HG03095 (cell line): ENCODE measurements at regions not wholly inside any gene's neighbourhood (a gene's known extent, or its start where the extent isn't known, plus 50 kb on each side); places are given as distances from the start of the nearest gene placed in this dataset.
"Not testable (repeated sequence)": the region's sequence is repeated elsewhere in the genome, so short reads cannot be mapped to it uniquely, and the experiment has no call there.

Experiments
- ATAC-seq: cut with Tn5 transposase; IDR thresholded peaks from one replicate; pipeline ENCODE4 v1.9.1; 2021; ENCODE audit warnings: moderate library complexity; ENCODE audit not compliant: unreplicated experiment

DNA sequence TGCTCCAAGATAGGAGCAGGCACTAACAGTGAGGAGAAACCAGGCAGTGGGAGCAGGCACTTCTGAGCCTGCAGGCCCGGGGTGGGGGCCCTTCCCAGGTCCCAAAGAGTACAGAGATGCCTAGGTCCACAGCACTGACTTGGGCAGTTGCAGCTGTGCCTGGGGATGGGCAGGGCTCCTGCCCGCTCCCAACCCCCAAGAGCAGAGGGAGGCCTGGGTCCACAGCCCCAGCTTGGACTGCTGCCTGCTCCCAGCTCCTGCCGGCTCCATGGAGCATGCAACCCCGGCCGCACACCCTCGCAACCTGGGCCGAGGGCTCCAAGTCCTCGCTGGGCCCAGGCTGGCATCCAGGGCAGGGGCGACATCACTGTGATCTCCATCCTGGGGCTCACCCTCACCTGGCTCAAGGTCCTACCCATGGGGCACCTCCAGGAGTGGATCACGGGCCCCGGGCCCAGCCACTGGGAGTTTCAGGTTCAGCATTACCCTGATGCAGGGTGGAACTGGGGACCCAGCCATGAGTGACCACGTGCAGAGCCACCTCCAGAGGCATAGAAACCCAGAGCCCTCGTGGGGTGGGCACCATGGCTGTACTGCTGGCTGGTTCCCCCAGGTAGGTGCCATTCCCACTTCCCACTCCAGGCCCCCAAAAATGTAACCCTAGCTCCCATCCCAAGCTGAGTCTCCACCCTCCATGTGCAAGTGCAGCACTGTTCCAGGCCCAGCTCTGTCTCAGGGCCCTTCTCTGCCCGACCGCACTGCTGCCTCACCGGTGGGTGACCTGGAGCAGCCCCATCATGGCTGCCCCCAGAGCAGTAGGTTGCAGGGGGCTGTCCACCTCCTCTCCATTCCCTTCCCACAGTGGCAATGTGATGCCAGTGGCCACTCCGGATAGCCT, 325.6 kb downstream of the NR4A2 start:
- ATAC-seq = no peak

DNA sequence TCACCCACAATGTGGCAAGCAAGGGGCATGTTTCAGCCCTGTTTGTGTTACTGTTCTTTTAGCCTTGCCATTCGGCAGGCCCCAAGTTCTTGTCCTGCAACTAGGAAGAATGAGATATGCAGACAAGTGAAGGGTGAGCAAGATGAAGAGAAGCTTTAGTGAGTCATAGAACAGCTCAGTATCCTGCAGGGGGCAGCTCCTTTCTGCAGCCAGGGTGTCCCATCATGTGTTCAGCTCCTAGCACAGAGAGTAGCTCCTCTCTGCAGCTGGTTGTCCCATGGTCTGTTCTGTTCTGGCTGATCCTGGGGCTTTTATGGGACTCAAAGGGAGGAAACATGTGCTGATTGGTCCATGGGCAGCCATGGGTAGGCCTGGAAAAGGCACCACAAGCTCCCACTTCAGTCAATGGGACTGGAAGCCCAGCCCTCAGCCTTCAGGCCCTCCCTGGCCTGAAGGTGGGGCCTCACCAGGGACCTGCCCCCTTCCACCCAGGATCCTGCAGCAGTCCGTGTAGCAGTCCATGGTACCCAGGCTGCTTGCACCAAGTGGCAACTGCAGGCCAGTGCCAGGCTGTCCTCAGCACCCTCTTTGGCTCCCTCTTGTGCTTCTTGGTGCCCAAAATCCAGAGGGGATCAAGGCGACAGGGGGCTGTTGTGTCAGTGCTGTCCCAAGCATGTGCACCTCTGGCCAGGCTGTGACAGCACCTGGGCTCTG, 326.4 kb downstream of the NR4A2 start:
- no peak for ATAC-seq

DNA sequence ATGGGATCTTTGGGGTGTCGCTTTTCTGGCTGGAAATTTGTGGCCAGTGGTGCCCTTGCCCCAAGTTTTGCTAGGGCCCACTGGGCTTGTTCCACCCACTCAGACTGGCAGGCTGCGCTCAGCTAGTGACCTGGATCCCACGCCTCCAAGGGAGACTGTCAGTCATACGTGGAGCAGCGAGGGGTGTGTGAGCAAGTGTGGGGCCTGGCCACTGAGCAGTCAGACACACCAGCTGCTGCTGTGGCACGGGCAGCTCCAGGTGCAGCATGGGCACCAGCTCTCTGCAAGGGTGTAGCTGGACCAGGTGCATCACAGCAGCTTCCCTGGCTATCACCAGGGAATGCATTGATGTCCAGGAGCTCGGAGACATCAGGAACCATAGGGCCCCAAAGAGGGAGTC, 327.0 kb downstream of the NR4A2 start:
- no peak for ATAC-seq

DNA sequence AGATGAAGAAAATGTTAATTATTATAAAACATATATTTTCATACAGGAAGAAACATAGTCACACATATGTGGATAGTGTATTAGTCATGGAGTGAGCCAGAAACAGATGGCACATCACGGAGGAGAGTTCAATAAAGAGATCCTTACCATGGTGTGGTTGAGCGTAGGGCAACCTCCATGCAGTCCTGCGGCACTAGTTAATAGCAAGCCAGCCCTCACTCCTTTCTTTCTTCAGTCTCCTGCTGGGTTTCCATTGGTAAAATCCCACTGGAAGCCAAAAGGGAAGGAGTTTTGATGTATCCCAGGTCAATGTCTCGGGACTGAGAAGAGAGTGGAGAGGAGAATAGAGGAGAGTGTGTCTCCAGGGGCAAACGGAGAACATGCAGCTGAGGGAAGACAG, 328.1 kb downstream of the NR4A2 start:
- ATAC-seq = no peak

DNA sequence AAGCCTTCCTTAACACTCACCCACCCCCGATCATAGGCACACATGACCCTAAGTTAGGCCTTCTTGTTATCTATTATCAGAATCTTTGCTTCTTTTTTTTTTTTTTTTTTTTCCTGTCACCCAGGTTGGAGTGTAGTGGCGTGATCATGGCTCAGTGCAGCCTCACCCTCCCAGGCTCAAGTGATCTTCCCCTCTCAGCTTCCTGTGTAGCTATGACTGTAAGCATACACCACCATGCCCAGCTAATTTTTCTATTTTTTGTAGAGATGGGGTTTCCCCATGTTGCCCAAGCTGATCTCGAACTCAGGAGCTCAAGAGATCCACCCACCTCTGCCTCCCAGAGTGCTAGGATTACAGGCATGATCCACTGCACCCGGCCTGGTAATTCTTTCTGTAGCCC, 328.7 kb downstream of the NR4A2 start:
- ATAC-seq = no peak

DNA sequence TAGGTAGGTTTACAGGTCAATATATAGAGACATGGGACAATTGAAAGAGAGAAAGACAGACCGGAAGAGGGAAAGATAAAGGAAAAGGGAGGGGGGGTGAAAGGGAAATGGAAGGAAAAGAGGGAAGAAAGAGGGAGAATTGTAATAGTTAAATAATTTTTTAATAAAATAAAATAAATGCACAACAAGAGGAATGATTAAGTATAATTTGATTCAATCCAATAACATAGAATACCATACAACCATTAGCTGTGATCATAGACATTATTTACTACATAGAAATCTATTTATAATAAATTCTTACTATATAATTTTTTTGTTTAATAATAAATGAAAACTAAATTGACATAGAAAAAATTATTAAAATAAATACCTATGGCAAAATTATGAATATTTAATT, 330.7 kb downstream of the NR4A2 start:
- no peak for ATAC-seq

DNA sequence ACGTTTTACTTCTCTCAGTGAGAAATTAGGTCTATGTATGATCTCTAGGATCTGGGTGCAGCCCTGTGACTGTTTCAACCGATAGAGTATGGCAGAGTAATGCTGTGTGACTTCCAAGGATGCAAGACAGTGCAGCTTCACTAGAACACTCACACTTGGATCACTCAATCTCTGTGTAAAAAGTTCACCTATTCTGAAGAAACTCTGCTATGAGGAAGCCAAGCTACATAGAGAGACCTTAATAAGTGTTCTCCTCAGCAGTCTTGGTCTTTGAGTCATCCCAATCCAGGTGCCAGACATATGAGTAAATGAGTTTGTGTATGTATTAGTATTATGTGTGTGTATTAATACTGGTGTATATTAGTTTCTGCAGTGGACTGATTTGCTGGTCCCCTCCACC, 335.0 kb downstream of the NR4A2 start:
- no peak for ATAC-seq

DNA sequence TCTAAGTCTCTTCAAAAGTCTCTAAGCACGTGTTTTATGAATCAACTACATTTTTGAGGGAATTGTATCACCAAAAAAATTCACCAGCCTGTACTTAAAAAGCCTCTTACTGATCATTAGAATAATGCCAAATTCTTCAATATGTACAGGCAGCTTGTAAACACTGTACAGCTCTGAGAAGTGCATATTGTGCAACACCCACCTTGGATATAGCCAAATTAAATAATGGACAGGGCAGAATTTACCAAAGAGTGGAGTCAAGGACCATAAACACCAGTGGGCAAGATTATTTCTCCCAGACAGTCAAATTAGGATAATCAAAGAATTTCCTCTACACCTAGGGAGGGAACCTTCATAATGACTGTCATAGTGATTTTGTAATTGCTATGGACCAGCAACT, 338.2 kb downstream of the NR4A2 start:
- ATAC-seq = no peak

DNA sequence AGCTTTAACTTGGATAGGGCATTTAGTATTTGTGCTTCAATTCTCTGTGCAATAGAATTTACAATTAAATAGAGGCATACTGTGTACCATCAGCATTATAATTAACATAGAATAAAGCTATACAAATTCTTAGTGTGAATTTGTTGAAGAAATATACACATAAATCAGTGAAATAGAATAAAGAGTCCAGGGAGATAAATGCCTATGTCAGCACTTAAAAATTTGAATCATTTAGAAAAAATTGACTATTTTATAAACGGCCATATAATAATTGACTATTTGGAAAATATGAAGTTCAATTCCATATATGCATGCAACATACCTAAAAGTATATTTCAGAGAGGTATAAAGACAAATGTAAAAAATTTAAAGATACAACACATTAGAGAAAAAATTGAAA, 348.7 kb downstream of the NR4A2 start:
- ATAC-seq = no peak

DNA sequence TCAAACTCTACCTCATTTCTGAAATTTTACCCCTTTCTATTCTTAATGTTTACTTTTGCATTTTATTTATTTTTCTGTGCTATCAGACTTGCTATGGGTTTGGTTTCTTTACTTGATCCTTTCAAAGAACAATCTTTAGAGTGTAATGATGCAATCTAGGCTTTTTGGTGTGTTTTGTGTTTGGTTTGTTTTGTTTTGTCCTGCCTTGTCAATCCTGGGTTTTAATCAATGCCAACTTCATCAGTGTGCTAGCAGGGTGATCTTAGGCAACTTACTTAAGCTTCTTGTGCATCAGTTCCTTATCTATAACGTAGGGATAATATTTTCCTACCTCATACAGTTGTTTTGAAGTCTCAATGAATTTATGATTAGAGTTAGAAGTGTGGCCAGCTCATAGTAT, 350.4 kb downstream of the NR4A2 start:
- ATAC-seq = no peak

DNA sequence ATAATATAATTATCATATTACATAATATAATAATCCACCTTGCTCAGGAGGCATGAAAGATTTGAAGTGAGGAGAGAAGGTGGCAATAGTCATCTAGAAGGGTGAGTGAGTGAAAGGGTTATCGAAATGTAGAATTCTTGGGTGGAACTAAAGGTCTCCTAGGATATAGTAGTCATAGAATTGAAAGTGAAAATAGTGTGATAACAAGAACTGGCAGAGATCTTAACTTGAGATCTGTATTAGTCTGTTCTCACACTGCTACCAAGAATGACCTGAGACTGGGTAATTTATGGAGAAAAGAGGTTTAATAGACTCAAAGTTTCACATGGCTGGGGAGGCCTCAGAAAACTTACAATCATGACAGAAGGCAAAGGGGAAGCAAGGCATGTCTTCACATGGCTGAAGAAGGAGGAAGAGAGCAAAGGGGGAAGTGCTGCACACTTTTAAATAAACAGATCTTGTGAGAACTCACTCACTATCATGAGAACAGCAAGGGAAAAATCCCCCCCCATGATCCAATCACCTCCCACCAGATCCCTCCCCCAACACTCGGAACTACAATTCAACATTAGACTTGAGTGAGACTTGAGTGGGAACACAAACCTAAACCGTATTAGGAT, 351.5 kb downstream of the NR4A2 start:
- peak; percentile 58 for ATAC-seq

DNA sequence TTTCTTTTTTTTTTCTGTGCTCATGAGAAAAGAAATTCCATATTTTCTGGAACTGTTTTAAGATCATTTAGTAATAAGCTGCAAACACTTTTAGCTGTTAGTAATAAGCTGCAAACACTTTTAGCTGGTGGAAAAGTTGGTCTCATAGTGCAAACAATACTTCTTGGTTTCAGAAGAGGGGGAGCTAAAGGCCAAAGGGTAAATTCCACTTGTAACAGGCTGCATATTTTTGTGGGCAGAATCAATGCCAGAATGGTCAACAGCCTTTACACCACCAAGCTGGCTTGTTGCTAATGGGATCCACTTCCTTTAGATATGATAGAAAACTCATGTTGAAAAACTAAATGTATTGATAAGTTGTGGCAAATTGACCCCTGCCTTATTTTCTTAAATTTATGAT, 356.8 kb downstream of the NR4A2 start:
- no peak for ATAC-seq

DNA sequence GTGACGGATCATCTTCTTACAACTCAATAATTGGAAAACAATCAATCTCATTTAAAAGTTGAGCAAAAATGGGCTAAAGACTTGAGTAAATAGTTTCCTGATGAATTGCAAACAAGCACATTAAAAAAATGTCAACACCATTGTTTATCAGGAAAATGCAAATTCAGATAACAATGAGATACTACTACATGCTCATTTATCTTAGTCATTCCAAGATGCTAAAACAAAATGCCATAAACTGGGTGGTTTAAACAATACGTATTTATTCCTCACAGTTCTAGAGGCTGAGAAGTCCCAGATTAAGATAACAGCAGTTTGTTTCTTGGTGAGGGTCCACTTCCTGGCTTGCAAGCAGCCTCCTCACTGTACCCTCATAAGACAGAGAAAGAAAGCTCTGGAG, 359.6 kb downstream of the NR4A2 start:
- ATAC-seq = no peak

DNA sequence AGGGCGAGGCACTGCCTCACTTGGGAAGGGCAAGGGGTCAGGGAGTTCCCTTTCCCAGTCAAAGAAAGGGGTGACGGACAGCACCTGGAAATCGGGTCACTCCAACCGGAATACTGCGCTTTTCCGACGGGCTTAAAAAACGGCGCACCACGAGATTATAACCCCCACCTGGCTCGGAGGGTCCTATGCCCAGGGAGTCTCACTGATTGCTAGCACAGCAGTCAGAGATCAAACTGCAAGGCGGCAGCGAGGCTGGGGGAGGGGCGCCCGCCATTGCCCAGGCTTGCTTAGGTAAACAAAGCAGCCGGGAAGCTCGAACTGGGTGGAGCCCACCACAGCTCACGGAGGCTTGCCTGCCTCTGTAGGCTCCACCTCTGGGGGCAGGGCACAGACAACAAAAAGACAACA, 366.5 kb downstream of the NR4A2 start:
- not testable (repeated sequence) for ATAC-seq

DNA sequence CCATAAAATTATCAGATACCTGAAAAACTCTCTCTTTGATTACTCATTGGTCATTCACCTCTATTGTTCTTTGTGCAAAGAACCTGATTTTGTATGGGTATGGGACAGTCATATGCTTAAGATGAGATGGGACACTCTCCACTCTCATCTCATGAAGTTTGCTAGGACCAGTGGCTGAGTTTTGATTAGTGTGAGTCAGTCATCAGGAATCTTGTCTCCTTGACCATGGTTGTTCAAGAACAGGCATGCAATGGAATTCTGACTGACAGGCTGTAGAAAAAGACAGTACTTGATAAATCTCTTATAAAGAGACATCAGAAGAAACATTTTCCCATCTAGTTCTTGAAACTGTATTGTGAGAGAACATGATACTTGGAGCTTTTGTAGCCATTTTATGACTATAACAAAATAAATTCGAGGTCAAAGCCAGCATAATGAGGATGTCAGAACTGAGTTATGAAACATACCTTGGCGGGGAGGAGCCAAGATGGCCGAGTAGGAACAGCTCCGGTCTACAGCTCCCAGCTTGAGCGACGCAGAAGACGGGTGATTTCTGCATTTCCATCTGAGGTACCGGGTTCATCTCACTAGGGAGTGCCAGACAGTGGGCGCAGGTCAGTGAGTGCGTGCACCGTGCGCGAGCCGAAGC, 367.0 kb downstream of the NR4A2 start:
- ATAC-seq = no peak

DNA sequence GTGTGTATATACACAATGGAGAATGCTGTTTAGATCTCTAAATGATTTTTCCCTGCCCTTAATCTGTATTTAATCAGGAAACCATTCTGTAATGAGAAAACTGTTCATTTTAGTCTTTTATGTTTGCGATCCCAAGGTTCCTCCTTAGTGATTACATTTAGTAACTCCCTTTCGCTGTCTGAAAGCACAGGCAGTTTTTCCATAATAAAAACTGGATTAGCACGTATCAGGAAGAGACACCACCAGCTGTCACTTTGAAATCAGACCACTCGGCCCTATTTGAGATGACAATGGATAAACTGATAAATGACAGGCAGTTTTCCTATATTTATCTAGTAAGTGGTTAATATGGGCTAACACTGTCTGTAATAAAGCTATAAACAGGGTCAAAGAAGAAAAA, 370.9 kb downstream of the NR4A2 start:
- no peak for ATAC-seq

DNA sequence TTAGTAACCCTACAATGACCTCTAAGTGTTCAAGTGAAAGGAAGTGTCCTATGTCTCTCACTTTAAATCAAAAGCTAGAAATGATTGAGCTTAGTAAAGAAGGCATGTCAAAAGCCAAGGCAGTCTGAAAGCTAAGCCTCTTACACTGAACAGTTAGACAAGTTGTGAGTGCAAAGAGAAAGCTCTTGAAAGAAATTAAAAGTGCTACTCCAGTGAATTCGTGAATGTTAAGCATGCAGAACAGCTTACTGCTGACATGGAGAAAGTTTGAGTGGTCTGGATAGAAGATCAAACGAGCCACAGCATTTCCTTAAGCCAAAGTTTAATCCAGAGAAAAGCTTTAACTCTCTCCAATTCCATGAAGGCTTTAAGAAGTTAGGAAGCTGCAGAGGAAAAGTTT, 373.7 kb downstream of the NR4A2 start:
- no peak for ATAC-seq

DNA sequence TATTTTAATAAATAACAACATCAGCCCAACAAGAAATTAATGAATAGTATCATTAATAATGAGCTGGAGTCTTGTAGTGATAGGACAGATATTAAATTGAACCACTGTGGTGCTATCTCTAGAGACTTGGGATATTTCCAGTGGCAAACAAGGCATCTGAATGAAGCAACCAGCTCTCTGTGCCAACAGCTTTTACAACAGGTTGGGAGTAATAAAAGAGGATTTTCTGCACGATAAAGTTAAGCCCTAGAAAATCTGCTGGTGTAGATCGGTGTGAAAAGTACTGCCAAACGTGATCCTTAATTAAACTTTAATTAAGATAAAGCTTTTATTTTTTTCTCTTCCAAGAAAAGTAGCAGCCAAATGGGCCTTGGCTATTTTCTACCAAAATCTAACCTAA, 385.5 kb downstream of the NR4A2 start:
- ATAC-seq = no peak

DNA sequence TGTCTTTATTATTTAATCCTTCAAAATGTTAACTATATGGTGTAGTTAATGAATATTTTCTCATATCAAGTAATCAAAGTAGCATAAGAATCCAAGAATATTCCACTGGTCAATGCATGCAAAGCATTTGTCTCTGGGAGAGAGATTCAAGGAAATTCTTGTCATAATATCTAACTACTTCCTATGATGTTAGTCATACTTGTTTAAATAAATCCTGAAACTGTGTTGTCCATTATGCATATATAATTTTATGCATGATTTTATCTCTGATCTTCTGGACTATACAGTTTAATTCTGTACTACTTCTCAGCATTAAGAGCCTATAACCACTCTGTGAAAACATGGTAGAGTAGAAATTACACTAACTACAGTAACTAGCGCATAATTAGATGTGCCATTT, 388.3 kb downstream of the NR4A2 start:
- no peak for ATAC-seq

DNA sequence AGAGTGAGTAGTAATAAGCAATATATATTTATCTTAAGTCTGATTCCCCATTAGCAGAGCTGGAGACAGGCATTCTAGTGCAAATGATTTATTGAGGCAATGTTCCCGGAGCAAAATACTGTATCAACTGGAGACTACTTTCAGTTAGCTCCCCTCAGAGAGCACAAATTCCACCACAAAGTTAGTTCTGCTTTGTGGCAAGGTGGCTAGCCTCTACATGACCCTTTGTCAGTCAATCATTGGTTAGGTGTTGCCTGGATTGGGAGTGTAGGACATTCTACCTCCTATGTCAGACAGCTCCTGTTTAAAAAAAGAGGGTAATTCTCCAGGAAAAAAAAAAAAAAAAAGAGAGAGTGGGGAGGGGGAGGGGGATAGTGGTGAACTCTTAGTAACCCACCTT, 402.2 kb downstream of the NR4A2 start:
- no peak for ATAC-seq

DNA sequence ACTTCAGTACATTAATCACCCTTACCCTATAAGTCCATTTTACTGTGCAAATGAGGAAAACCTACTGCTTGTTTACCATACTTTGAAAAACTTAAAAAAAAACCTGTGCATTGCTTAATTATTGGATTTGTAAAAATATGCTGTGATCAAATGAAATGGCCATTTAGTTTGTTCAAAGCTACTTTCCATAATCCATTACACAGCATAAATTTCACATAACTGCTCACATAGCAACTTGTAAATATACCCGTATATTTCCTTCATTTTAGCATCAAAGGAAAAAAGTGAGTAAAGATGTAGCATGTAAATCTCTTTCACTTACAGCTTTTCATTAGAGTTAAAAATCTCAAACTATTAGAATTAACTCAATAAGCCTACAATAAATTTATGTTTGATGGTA, 415.1 kb downstream of the NR4A2 start:
- ATAC-seq = no peak

DNA sequence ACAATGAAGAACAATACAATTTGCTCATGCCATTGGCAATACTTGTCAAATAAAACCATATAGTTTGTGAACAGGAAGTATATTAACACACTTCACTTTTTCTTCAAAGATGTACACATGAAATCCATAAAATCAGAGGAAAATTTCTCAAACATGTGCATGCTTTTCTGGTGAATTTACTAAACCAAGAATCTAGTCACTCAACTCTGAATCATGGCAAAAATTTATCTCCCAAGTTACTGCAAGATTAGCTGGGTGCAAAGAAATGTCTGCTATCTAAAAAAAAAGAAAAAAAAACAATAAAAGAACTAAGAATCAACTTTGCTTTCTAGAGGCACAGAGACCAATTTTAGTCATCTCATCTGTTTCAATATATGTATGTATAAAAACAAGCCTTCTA, 419.2 kb downstream of the NR4A2 start:
- ATAC-seq = no peak
